ENCODE measurements at regions not wholly inside any gene's neighbourhood (a gene's known extent, or its start where the extent isn't known, plus 50 kb on each side); places are given as distances from the start of the nearest gene placed in this dataset.

- no CpG with 5 or more reads among the region's 1 CpG for WGBS (ENCODE audit: insufficient coverage)
Measured at GRCh38 chr5:8714861-8715260, 831.0 kb downstream of the SEMA5A start.

GRCh38 chr5:8719796-8720195 lies 826.1 kb downstream of the SEMA5A start:
- Histone ChIP-seq H3K4me1 (ENCODE audit: control insufficient read depth in 1 of 2, extremely low read depth in 1 of 2, insufficient read depth in 2 of 2, low read length in 2 of 2) (no peaks in the 10 kb centered on the region), H3K27ac (ENCODE audit: low read length) (no peak overlapping the region), H3K36me3 (ENCODE audit: control insufficient read depth in 2 of 2, extremely low read depth in 1 of 2, insufficient read depth in 1 of 2, low read length in 1 of 2) (no peaks in the 10 kb centered on the region), H3K9me3 (no peaks in the 10 kb centered on the region), H3K27me3 (replicated peaks in 1 of 2; ENCODE audit: control insufficient read depth in 2 of 2, extremely low read depth in 1 of 2, insufficient read depth in 2 of 2, low read length in 1 of 2) (no peaks in the 10 kb centered on the region), H3K4me3 (ENCODE audit: control insufficient read depth in 1 of 2, extremely low read depth in 1 of 2, low read length in 1 of 2) (no peak overlapping the region)
- POLR2A ChIA-PET = no interaction called here
- Mint-ChIP-seq H3K27me3 (no peaks in the 10 kb centered on the region), H3K4me3 (no peak overlapping the region), H3K27ac (no peak overlapping the region), H3K4me1 (no peaks in the 10 kb centered on the region), H3K9me3 (peaks cover 2 to 11% (median 4%) of the 10 kb centered on the region in 3 donors), H3K36me3 (no peaks in the 10 kb centered on the region)
- WGBS (ENCODE audit: insufficient coverage) = no CpG with 5 or more reads among the region's 7 CpGs
- DNase-seq (no peak), ATAC-seq (replicated peaks in 1 of 4) (no peak)
- CTCF ChIA-PET = no interaction called here

More at GRCh38 chr5:8714861-8715260, 831.0 kb downstream of the SEMA5A start:
- no peaks in the 10 kb centered on the region for H3K4me1 ChIP-seq (ENCODE audit: control insufficient read depth in 1 of 2, extremely low read depth in 1 of 2, insufficient read depth in 2 of 2, low read length in 2 of 2)
- no peaks in the 10 kb centered on the region for H3K9me3 ChIP-seq
- Mint-ChIP-seq H3K27ac (no peak overlapping the region), H3K36me3 (no peaks in the 10 kb centered on the region), H3K4me1 (no peaks in the 10 kb centered on the region), H3K27me3 (no peaks in the 10 kb centered on the region), H3K9me3 (peaks cover 0 to 10% (median 4%) of the 10 kb centered on the region in 3 donors), H3K4me3 (no peak overlapping the region)
- H3K36me3 ChIP-seq (ENCODE audit: control insufficient read depth in 2 of 2, extremely low read depth in 1 of 2, insufficient read depth in 1 of 2, low read length in 1 of 2) = no peaks in the 10 kb centered on the region
- no peak overlapping the region for H3K4me3 ChIP-seq (ENCODE audit: control insufficient read depth in 1 of 2, extremely low read depth in 1 of 2, low read length in 1 of 2)
- DNase-seq = no peak
- H3K27ac ChIP-seq (ENCODE audit: low read length) = no peak overlapping the region
- CTCF ChIA-PET = no interaction called here
- no peak for ATAC-seq (replicated peaks in 1 of 4)
- POLR2A ChIA-PET = no interaction called here
- H3K27me3 ChIP-seq (replicated peaks in 1 of 2; ENCODE audit: control insufficient read depth in 2 of 2, extremely low read depth in 1 of 2, insufficient read depth in 2 of 2, low read length in 1 of 2) = no peaks in the 10 kb centered on the region

GRCh38 chr5:8720506-8720905 lies 825.4 kb downstream of the SEMA5A start:
- no CpG with 5 or more reads among the region's 5 CpGs for WGBS (ENCODE audit: insufficient coverage)
- H3K9me3 ChIP-seq = no peaks in the 10 kb centered on the region
- ATAC-seq (replicated peaks in 1 of 4) (no peak), DNase-seq (no peak)
- Mint-ChIP-seq H3K4me3 (no peak overlapping the region), H3K9me3 (peaks cover 4 to 11% (median 7%) of the 10 kb centered on the region in 3 donors), H3K27ac (no peak overlapping the region), H3K4me1 (no peaks in the 10 kb centered on the region), H3K36me3 (no peaks in the 10 kb centered on the region), H3K27me3 (no peaks in the 10 kb centered on the region)
- no peaks in the 10 kb centered on the region for H3K27me3 ChIP-seq (replicated peaks in 1 of 2; ENCODE audit: control insufficient read depth in 2 of 2, extremely low read depth in 1 of 2, insufficient read depth in 2 of 2, low read length in 1 of 2)
- CTCF ChIA-PET = interaction anchor here in 1 of 2 donors (0.6 kb wide), 1 partner anchor 1014 kb away, joined by 4 read pairs; no protein-coding TSS in a partner anchor
- POLR2A ChIA-PET = no interaction called here
- no peak overlapping the region for H3K4me3 ChIP-seq (ENCODE audit: control insufficient read depth in 1 of 2, extremely low read depth in 1 of 2, low read length in 1 of 2)
- no peak overlapping the region for H3K27ac ChIP-seq (ENCODE audit: low read length)
- no peaks in the 10 kb centered on the region for H3K36me3 ChIP-seq (ENCODE audit: control insufficient read depth in 2 of 2, extremely low read depth in 1 of 2, insufficient read depth in 1 of 2, low read length in 1 of 2)
- no peaks in the 10 kb centered on the region for H3K4me1 ChIP-seq (ENCODE audit: control insufficient read depth in 1 of 2, extremely low read depth in 1 of 2, insufficient read depth in 2 of 2, low read length in 2 of 2)

- H3K36me3 ChIP-seq (ENCODE audit: control insufficient read depth in 2 of 2, extremely low read depth in 1 of 2, insufficient read depth in 1 of 2, low read length in 1 of 2) = no peaks in the 10 kb centered on the region
- H3K27ac Mint-ChIP-seq = no peak overlapping the region
- CTCF ChIA-PET = no interaction called here
- H3K4me3 Mint-ChIP-seq = no peak overlapping the region
- no peaks in the 10 kb centered on the region for H3K9me3 ChIP-seq
- ATAC-seq (replicated peaks in 1 of 4) = no peak
- 86% methylated on average over 1 of the region's 1 CpG for WGBS (ENCODE audit: insufficient coverage)
- H3K9me3 Mint-ChIP-seq = peaks cover 7 to 11% (median 8%) of the 10 kb centered on the region in 3 donors
- no peaks in the 10 kb centered on the region for H3K4me1 Mint-ChIP-seq
- H3K27me3 Mint-ChIP-seq = no peaks in the 10 kb centered on the region
- no peak overlapping the region for H3K27ac ChIP-seq (ENCODE audit: low read length)
- no peaks in the 10 kb centered on the region for H3K4me1 ChIP-seq (ENCODE audit: control insufficient read depth in 1 of 2, extremely low read depth in 1 of 2, insufficient read depth in 2 of 2, low read length in 2 of 2)
- no peak overlapping the region for H3K4me3 ChIP-seq (ENCODE audit: control insufficient read depth in 1 of 2, extremely low read depth in 1 of 2, low read length in 1 of 2)
- no peak for DNase-seq
- POLR2A ChIA-PET = no interaction called here
- H3K36me3 Mint-ChIP-seq = no peaks in the 10 kb centered on the region
- H3K27me3 ChIP-seq (replicated peaks in 1 of 2; ENCODE audit: control insufficient read depth in 2 of 2, extremely low read depth in 1 of 2, insufficient read depth in 2 of 2, low read length in 1 of 2) = no peaks in the 10 kb centered on the region
Measured at GRCh38 chr5:8721536-8721935, 824.3 kb downstream of the SEMA5A start.

GRCh38 chr5:8726383-8727036 lies 819.4 kb downstream of the SEMA5A start:
- Histone ChIP-seq H3K4me3 (ENCODE audit: control insufficient read depth in 1 of 2, extremely low read depth in 1 of 2, low read length in 1 of 2) (no peak overlapping the region), H3K36me3 (ENCODE audit: control insufficient read depth in 2 of 2, extremely low read depth in 1 of 2, insufficient read depth in 1 of 2, low read length in 1 of 2) (no peaks in the 10 kb centered on the region), H3K27me3 (replicated peaks in 1 of 2; ENCODE audit: control insufficient read depth in 2 of 2, extremely low read depth in 1 of 2, insufficient read depth in 2 of 2, low read length in 1 of 2) (no peaks in the 10 kb centered on the region), H3K27ac (ENCODE audit: low read length) (no peak overlapping the region), H3K9me3 (no peaks in the 10 kb centered on the region), H3K4me1 (ENCODE audit: control insufficient read depth in 1 of 2, extremely low read depth in 1 of 2, insufficient read depth in 2 of 2, low read length in 2 of 2) (no peaks in the 10 kb centered on the region)
- DNase-seq = no peak
- ChIA-PET CTCF (no interaction called here), POLR2A (no interaction called here)
- Mint-ChIP-seq H3K27ac (no peak overlapping the region), H3K27me3 (no peaks in the 10 kb centered on the region), H3K36me3 (no peaks in the 10 kb centered on the region), H3K9me3 (peaks cover 8 to 13% (median 12%) of the 10 kb centered on the region in 3 donors), H3K4me1 (no peaks in the 10 kb centered on the region), H3K4me3 (no peak overlapping the region)
- 82% methylated on average over 5 of the region's 11 CpGs for WGBS (ENCODE audit: insufficient coverage)
- ATAC-seq (replicated peaks in 1 of 4) = no peak

GRCh38 chr5:8727396-8727795 lies 818.5 kb downstream of the SEMA5A start:
- CTCF ChIA-PET = interaction anchor here in 1 of 2 donors (0.6 kb wide), 1 partner anchor 12 kb away, joined by 3 read pairs; no protein-coding TSS in a partner anchor
- no CpG with 5 or more reads among the region's 4 CpGs for WGBS (ENCODE audit: insufficient coverage)
- Mint-ChIP-seq H3K4me1 (no peaks in the 10 kb centered on the region), H3K27ac (no peak overlapping the region), H3K4me3 (no peak overlapping the region), H3K36me3 (no peaks in the 10 kb centered on the region), H3K9me3 (peaks cover 8 to 12% (median 10%) of the 10 kb centered on the region in 3 donors), H3K27me3 (no peaks in the 10 kb centered on the region)
- Histone ChIP-seq H3K36me3 (ENCODE audit: control insufficient read depth in 2 of 2, extremely low read depth in 1 of 2, insufficient read depth in 1 of 2, low read length in 1 of 2) (no peaks in the 10 kb centered on the region), H3K27ac (ENCODE audit: low read length) (no peak overlapping the region), H3K9me3 (no peaks in the 10 kb centered on the region), H3K27me3 (replicated peaks in 1 of 2; ENCODE audit: control insufficient read depth in 2 of 2, extremely low read depth in 1 of 2, insufficient read depth in 2 of 2, low read length in 1 of 2) (no peaks in the 10 kb centered on the region), H3K4me3 (ENCODE audit: control insufficient read depth in 1 of 2, extremely low read depth in 1 of 2, low read length in 1 of 2) (no peak overlapping the region), H3K4me1 (ENCODE audit: control insufficient read depth in 1 of 2, extremely low read depth in 1 of 2, insufficient read depth in 2 of 2, low read length in 2 of 2) (no peaks in the 10 kb centered on the region)
- POLR2A ChIA-PET = no interaction called here
- DNase-seq (no peak), ATAC-seq (replicated peaks in 1 of 4) (no peak)

GRCh38 chr5:8729437-8729836 lies 816.4 kb downstream of the SEMA5A start:
- H3K9me3 Mint-ChIP-seq = peaks cover 4 to 10% (median 10%) of the 10 kb centered on the region in 3 donors
- H3K4me3 ChIP-seq (ENCODE audit: control insufficient read depth in 1 of 2, extremely low read depth in 1 of 2, low read length in 1 of 2) = no peak overlapping the region
- H3K36me3 ChIP-seq (ENCODE audit: control insufficient read depth in 2 of 2, extremely low read depth in 1 of 2, insufficient read depth in 1 of 2, low read length in 1 of 2) = no peaks in the 10 kb centered on the region
- H3K27ac Mint-ChIP-seq = no peak overlapping the region
- H3K27ac ChIP-seq (ENCODE audit: low read length) = no peak overlapping the region
- no peaks in the 10 kb centered on the region for H3K4me1 ChIP-seq (ENCODE audit: control insufficient read depth in 1 of 2, extremely low read depth in 1 of 2, insufficient read depth in 2 of 2, low read length in 2 of 2)
- no peaks in the 10 kb centered on the region for H3K9me3 ChIP-seq
- POLR2A ChIA-PET = no interaction called here
- WGBS (ENCODE audit: insufficient coverage) = no CpG with 5 or more reads among the region's 1 CpG
- H3K36me3 Mint-ChIP-seq = no peaks in the 10 kb centered on the region
- ATAC-seq (replicated peaks in 1 of 4) (no peak), DNase-seq (no peak)
- H3K4me3 Mint-ChIP-seq = no peak overlapping the region
- CTCF ChIA-PET = no interaction called here
- no peaks in the 10 kb centered on the region for H3K27me3 ChIP-seq (replicated peaks in 1 of 2; ENCODE audit: control insufficient read depth in 2 of 2, extremely low read depth in 1 of 2, insufficient read depth in 2 of 2, low read length in 1 of 2)
- no peaks in the 10 kb centered on the region for H3K27me3 Mint-ChIP-seq
- no peaks in the 10 kb centered on the region for H3K4me1 Mint-ChIP-seq
